Esophagus muscularis mucosa (tissue), 4 donors: ENCODE measurements at regions not wholly inside any gene's neighbourhood (a gene's known extent, or its start where the extent isn't known, plus 50 kb on each side); places are given as distances from the start of the nearest gene placed in this dataset.

ENCODE experiments used
- DNase-seq: peaks from one replicate; pipeline ENCODE4 v3.0.0-alpha.2; 2017; ENCODE audit errors: extremely low spot score
- H3K27ac ChIP-seq, 4 donors: fragments of 200-600 bp; sonication (generic); replicated peaks in 1 of 4; 1 replicate in 3 of 4; 2 replicates in 1 of 4; pipeline ENCODE4 v1.5.1; 2016 to 2019; ENCODE audit warnings: mild to moderate bottlenecking in 1 of 4
- H3K27me3 ChIP-seq, 4 donors: fragments of 200-600 bp; sonication (generic); one replicate each; pipeline versions ENCODE4 v1.5.1 to v1.6.0; 2016 to 2019
- H3K36me3 ChIP-seq, 4 donors: fragments of 200-600 bp; sonication (generic); one replicate each; pipeline ENCODE4 v1.5.1; 2016 to 2019
- H3K4me1 ChIP-seq, 4 donors: fragments of 200-600 bp; sonication (generic); one replicate each; pipeline ENCODE4 v1.5.1; 2016 to 2019
- H3K4me3 ChIP-seq, 4 donors: fragments of 200-600 bp; sonication (generic); 1 replicate in 2 of 4; 2 replicates in 2 of 4; pipeline ENCODE4 v1.5.1; 2016 to 2019; ENCODE audit warnings: mild to moderate bottlenecking in 4 of 4, moderate library complexity in 1 of 4
- H3K9me3 ChIP-seq, 4 donors: fragments of 200-600 bp; sonication (generic); 1 replicate in 3 of 4; 2 replicates in 1 of 4; pipeline ENCODE4 v1.5.1; 2016 to 2019
- CTCF ChIP-seq, 3 experiments: fragments of 200-600 bp in 2 of 3; fragments of 450-650 bp in 1 of 3; sonication (generic) in 2 of 3; IDR thresholded peaks; one replicate each; pipeline ENCODE4 v1.5.1; 2017 to 2019; ENCODE audit warnings: antibody characterized with exemption in 3 of 3, mild to moderate bottlenecking in 2 of 3, moderate library complexity in 1 of 3
- EP300 ChIP-seq: sonication (generic); formaldehyde crosslinking; IDR thresholded peaks from one replicate; pipeline ENCODE4 v1.6.1; 2017; ENCODE audit warnings: antibody characterized with exemption
- POLR2A ChIP-seq: fragments of 450-650 bp; IDR thresholded peaks from one replicate; pipeline ENCODE4 v1.6.1; 2017; ENCODE audit warnings: antibody characterized with exemption, moderate library complexity, mild to moderate bottlenecking, low read depth
- POLR2AphosphoS5 ChIP-seq, 2 donors: sonication (generic); formaldehyde crosslinking; IDR thresholded peaks; one replicate each; pipeline ENCODE4 v1.6.1; 2017; ENCODE audit warnings: antibody characterized with exemption in 2 of 2
- WGBS: methylation state at CpG from one replicate; pipeline ENCODE4 v1.1.5; 2018; 5-methylcytosine and 5-hydroxymethylcytosine counted together
- intact Hi-C: fragments of 100-400 bp; cut with DNase I; formaldehyde crosslinking; loops from one replicate; pipeline ENCODE4 v1.15.1; 2023

GRCh38 chr10:78374331-78375028 lies 340.8 kb downstream of the RPS24 start:
- intact Hi-C loops, result no loop called here
- no peaks in the 10 kb centered on the region for H3K27me3 ChIP-seq
- H3K4me1 ChIP-seq, result peaks cover 0 to 15% (median 6%) of the 10 kb centered on the region in 4 donors
- H3K9me3 ChIP-seq, result peaks cover 0 to 6% (median 4%) of the 10 kb centered on the region in 4 donors
- no peaks in the 10 kb centered on the region for H3K36me3 ChIP-seq
- WGBS, result 95% methylated on average over 8 of the region's 9 CpGs
- H3K27ac ChIP-seq, result no peak overlapping the region
- H3K4me3 ChIP-seq, result no peak overlapping the region
- no peak for TF ChIP-seq POLR2AphosphoS5 (IDR thresholded peaks at IDR 0.05)
- TF ChIP-seq EP300, result no peak
- TF ChIP-seq POLR2A, result no peak
- TF ChIP-seq CTCF (IDR thresholded peaks at IDR 0.05), result no peak
- no peak for DNase-seq

DNA sequence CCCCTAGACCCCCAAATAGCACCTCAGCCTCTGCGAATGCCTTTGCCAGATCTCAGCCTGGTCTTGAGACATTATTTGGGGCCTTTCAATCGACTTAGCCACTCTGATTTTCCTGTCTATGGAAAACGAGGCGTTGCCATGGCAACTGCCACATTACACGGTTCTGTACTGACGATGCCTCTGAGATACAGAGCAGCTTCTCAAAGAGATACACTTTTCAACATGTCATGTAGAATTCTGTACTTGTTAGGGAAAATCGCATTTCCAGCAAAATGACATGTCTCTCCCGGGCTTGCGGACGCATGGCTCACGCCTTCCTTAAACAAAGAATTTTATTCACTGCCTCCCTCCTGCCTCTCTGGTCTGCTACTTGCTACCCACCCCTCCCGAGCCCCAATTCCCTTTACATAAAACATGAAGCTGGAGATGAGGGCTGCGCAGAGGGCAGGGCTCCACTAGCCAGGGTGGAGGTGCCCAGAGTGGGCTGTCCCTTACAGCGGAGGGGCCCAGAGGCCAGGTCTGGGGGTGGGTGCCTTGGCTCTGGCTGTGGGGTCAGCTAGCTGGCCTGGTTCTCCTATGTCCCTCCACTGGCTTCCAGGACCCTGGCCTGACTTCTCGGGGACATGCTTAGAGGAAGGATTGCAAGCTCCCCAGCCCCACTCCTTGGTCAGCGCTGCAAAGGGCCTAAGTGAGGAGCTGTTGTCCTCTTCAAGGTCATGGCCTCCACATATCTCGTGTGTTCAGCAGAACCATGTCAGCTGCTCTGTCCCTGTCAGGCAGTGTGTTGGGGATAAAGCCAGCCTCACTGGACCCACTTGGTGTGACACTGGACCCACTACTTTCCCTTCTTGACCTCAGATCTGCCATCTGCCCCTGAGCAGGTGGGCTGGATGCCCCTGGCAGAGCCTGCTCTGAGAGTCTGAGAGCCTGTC lies 342.5 kb downstream of the RPS24 start:
- H3K36me3 ChIP-seq, result no peaks in the 10 kb centered on the region
- TF ChIP-seq CTCF (IDR thresholded peaks at IDR 0.05) (no peak), EP300 (no peak), POLR2AphosphoS5 (IDR thresholded peaks at IDR 0.05) (no peak), POLR2A (no peak)
- H3K27ac ChIP-seq, result no peak overlapping the region
- intact Hi-C loops, result no loop called here
- H3K4me3 ChIP-seq, result no peak overlapping the region
- H3K9me3 ChIP-seq, result peaks cover 0 to 7% (median 6%) of the 10 kb centered on the region in 4 donors
- 87% methylated on average over 15 of the region's 17 CpGs for WGBS
- peaks cover 0 to 12% (median 4%) of the 10 kb centered on the region in 4 donors for H3K4me1 ChIP-seq
- DNase-seq, result no peak
- H3K27me3 ChIP-seq, result no peaks in the 10 kb centered on the region

GRCh38 chr10:78377356-78377755 lies 343.7 kb downstream of the RPS24 start:
- H3K4me1 ChIP-seq, result peaks cover 0 to 9% (median 3%) of the 10 kb centered on the region in 4 donors
- peaks cover 0 to 7% (median 6%) of the 10 kb centered on the region in 4 donors for H3K9me3 ChIP-seq
- intact Hi-C loops, result no loop called here
- DNase-seq, result no peak
- no peak for TF ChIP-seq EP300
- TF ChIP-seq CTCF (IDR thresholded peaks at IDR 0.05), result no peak
- no peak for TF ChIP-seq POLR2A
- TF ChIP-seq POLR2AphosphoS5 (IDR thresholded peaks at IDR 0.05), result no peak
- no peaks in the 10 kb centered on the region for H3K27me3 ChIP-seq
- H3K4me3 ChIP-seq, result no peak overlapping the region
- 75% methylated on average over 1 of the region's 1 CpG for WGBS
- no peak overlapping the region for H3K27ac ChIP-seq
- H3K36me3 ChIP-seq, result no peaks in the 10 kb centered on the region

- H3K27me3 ChIP-seq, result no peaks in the 10 kb centered on the region
- H3K27ac ChIP-seq, result no peak overlapping the region
- intact Hi-C loops, result no loop called here
- peaks cover 0 to 9% (median 3%) of the 10 kb centered on the region in 4 donors for H3K4me1 ChIP-seq
- no peak overlapping the region for H3K4me3 ChIP-seq
- no peak for TF ChIP-seq EP300
- TF ChIP-seq CTCF (IDR thresholded peaks at IDR 0.05), result no peak
- no peak for TF ChIP-seq POLR2AphosphoS5 (IDR thresholded peaks at IDR 0.05)
- TF ChIP-seq POLR2A, result no peak
- H3K9me3 ChIP-seq, result peaks cover 0 to 7% (median 6%) of the 10 kb centered on the region in 4 donors
- no peaks in the 10 kb centered on the region for H3K36me3 ChIP-seq
- no peak for DNase-seq
- 86% methylated on average over 4 of the region's 4 CpGs for WGBS
These were observed 344.5 kb downstream of the RPS24 start for GRCh38 chr10:78378192-78378591.
